ENCODE measurements at regions not wholly inside any gene's neighbourhood (a gene's known extent, or its start where the extent isn't known, plus 50 kb on each side); places are given as distances from the start of the nearest gene placed in this dataset.

- TF ChIP-seq ZNF8 (CRISPR knock-in tag; IDR thresholded peaks at IDR 0.05) (no peak), BACH2 (CRISPR knock-in tag; IDR thresholded peaks at IDR 0.05; ENCODE audit: borderline replicate concordance) (no peak), CREB5 (CRISPR knock-in tag; IDR thresholded peaks at IDR 0.05; ENCODE audit: low read depth) (no peak)
- TF ChIP-seq, protein P1, sequence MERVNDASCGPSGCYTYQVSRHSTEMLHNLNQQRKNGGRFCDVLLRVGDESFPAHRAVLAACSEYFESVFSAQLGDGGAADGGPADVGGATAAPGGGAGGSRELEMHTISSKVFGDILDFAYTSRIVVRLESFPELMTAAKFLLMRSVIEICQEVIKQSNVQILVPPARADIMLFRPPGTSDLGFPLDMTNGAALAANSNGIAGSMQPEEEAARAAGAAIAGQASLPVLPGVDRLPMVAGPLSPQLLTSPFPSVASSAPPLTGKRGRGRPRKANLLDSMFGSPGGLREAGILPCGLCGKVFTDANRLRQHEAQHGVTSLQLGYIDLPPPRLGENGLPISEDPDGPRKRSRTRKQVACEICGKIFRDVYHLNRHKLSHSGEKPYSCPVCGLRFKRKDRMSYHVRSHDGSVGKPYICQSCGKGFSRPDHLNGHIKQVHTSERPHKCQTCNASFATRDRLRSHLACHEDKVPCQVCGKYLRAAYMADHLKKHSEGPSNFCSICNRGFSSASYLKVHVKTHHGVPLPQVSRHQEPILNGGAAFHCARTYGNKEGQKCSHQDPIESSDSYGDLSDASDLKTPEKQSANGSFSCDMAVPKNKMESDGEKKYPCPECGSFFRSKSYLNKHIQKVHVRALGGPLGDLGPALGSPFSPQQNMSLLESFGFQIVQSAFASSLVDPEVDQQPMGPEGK (CRISPR knock-in tag; IDR thresholded peaks at IDR 0.05; ENCODE audit: borderline replicate concordance) = no peak
Measured at GRCh38 chr2:20521682-20522189, 74.9 kb downstream of the RHOB start.

Data from SK-N-SH treated with all-trans-retinoic acid at 6 μM for 48 hours (cell line).